Activated naive CD8-positive, alpha-beta T cell (primary cell): ENCODE measurements at regions not wholly inside any gene's neighbourhood (a gene's known extent, or its start where the extent isn't known, plus 50 kb on each side); places are given as distances from the start of the nearest gene placed in this dataset.
A peak's percentile ranks its signal among the peaks of the same experiment; 100 is the strongest.

ENCODE experiments used
- H3K27ac Mint-ChIP-seq: one replicate; pipeline ENCODE4 v1.8.0; 2021; ENCODE audit warnings: mixed read lengths
- H3K27me3 Mint-ChIP-seq: one replicate; pipeline ENCODE4 v1.8.0; 2021; ENCODE audit warnings: mixed read lengths
- H3K36me3 Mint-ChIP-seq: one replicate; pipeline ENCODE4 v1.8.0; 2021; ENCODE audit warnings: mixed read lengths
- H3K4me1 Mint-ChIP-seq: one replicate; pipeline ENCODE4 v1.8.0; 2021; ENCODE audit warnings: low read depth, mixed read lengths
- H3K4me3 Mint-ChIP-seq: one replicate; pipeline ENCODE4 v1.8.0; 2021; ENCODE audit warnings: mild to moderate bottlenecking, mixed read lengths
- H3K9me3 Mint-ChIP-seq: one replicate; pipeline ENCODE4 v1.8.0; 2021; ENCODE audit warnings: low read depth, mixed read lengths

DNA sequence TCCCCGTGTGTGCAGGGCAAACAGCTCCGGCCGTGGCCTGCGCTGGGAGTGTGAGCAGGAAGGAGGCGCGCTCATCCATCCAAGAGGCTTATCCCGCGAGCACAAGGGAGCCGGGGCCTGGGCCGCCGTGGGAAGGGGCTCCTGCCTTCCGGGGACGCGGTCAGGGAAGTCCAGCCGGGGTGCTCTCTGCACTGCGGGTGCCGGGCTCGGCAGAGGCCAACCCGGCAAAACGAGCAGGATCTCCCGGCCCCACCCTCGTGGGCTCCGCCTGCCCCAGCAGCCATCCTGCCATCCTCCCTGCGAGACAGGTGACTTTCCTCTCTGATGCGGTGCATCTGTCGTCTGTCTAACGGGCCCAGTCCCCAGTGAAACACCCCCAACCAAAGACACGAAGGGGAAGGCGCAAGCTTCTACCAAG is 244.2 kb downstream of the AUH start:
- peaks cover 5% of the 10 kb centered on the region for H3K27me3 Mint-ChIP-seq
- peaks cover 2% of the 10 kb centered on the region for H3K36me3 Mint-ChIP-seq
- H3K4me3 Mint-ChIP-seq, result no peak overlapping the region
- H3K9me3 Mint-ChIP-seq, result no peaks in the 10 kb centered on the region
- H3K27ac Mint-ChIP-seq, result no peak overlapping the region
- H3K4me1 Mint-ChIP-seq, result no peaks in the 10 kb centered on the region

DNA sequence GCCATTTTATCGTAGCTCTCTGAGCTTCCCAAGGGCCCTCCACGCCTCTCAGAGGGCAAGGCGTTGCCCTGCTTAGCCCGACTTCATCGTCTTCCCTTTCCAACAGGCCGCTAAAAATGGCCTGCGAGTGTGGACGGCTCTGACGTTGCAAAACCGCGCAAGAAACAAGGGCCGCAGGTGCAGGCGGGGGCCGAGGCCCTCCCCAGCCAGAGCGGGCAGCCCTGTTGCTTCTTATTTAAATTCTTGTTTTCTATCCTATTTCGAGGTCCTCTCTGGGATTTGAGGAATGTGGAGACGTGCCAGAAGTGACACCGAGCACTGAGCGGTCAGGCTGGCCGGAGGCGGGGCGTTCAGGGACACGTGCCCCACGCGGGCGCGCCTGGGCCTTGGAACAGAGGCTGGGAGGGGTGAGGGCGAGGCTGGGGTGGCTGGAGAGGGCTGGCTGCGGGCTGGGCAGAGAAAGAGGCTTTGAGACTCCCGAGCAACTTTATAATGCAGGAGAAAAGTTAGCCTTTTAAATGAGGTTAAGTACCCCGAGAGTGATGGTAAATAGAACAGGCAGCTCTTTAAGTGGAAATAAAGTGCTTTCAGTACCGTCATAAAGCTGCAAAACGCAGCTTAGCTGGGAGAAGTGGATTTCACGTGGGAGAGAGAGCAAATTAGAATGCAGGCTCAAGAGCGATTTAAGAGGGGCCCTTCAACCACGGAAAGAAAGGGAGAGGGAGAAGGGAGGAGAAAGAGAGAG is 243.6 kb downstream of the AUH start:
- Mint-ChIP-seq H3K9me3 (no peaks in the 10 kb centered on the region), H3K27ac (no peak overlapping the region), H3K36me3 (peaks cover 2% of the 10 kb centered on the region), H3K27me3 (peaks cover 5% of the 10 kb centered on the region), H3K4me3 (no peak overlapping the region), H3K4me1 (no peaks in the 10 kb centered on the region)

DNA sequence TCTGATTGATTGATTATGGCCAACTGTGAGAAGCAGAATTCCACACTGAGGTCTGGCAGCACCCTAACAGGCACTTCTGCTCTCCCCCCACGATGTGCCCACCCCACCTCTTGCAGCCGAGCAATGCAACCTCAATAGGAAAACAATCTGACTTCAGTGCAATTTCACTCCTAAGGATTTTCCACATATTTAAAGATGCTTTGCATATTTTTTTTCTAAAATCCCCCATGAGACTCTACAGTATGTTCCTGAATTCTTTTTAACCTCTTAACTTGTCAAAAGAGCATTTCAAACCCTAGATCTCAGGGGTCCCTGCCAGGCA is 243.1 kb downstream of the AUH start:
- Mint-ChIP-seq H3K9me3 (no peaks in the 10 kb centered on the region), H3K4me3 (no peak overlapping the region), H3K27ac (no peak overlapping the region), H3K36me3 (peaks cover 2% of the 10 kb centered on the region), H3K27me3 (peaks cover 3% of the 10 kb centered on the region), H3K4me1 (no peaks in the 10 kb centered on the region)

DNA sequence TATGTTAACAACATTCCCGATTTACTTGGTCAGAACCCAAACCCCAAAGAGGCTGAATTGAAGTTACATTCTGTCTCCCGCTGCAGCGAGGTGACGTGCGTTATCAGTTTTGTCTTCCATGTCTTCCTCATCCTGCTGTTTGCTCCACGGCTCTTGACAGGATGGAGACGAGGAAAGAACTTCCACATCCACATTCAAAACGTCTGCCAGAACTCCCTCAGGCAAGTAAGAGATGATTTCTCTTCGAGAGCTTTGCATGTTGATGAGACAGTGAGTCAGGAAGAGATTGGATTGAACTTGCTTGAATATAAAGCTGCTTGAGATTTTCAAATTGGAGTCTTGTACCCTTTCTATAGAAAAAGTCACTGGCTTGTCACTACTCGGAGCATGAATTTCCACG is 242.6 kb downstream of the AUH start:
- peaks cover 2% of the 10 kb centered on the region for H3K36me3 Mint-ChIP-seq
- no peaks in the 10 kb centered on the region for H3K4me1 Mint-ChIP-seq

DNA sequence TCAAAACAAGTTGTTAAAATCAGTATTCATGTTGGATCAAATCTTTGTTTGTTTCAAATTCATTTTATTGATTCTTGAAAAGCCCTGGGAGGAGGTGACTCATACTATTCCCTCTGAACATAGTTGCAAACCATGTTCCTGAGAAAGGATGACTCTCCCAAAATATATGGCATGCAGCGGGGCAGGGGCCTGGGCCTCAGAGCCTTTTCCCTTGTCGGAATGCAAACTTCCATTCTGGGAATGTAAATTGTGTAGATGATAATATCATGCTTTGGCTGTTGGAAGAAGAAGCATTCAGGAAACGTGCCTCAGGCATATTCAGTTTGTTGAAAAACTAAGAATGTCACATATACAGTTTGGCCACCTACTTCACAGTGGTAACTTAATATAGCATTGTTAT is 242.0 kb downstream of the AUH start:
- Mint-ChIP-seq H3K27me3 (peaks cover 3% of the 10 kb centered on the region), H3K9me3 (no peaks in the 10 kb centered on the region), H3K36me3 (peaks cover 2% of the 10 kb centered on the region), H3K4me1 (no peaks in the 10 kb centered on the region), H3K27ac (no peak overlapping the region), H3K4me3 (no peak overlapping the region)

More for the DNA sequence above, 242.6 kb downstream of the AUH start:
- Mint-ChIP-seq H3K4me3 (no peak overlapping the region), H3K27ac (no peak overlapping the region), H3K9me3 (no peaks in the 10 kb centered on the region), H3K27me3 (peaks cover 3% of the 10 kb centered on the region)

DNA sequence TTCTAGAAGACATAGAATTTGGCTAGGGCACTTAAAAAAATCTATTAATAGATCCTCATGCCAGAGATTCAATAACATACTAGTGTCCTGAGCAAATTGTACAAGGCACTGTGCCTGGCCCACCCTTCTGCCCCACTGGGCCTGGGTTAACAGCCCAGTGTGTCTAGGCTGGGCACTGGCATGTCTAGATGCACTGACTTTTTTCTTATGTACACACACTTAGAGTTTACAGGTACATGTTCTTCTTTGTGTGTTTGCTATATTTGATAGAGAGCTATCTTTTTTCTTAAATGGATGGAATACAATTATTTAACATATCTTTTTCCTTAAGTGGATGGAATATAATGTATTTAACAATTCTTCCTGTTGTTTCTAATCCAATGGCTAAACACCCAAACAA is 241.5 kb downstream of the AUH start:
- Mint-ChIP-seq H3K27me3 (peaks cover 3% of the 10 kb centered on the region), H3K4me1 (no peaks in the 10 kb centered on the region), H3K9me3 (no peaks in the 10 kb centered on the region), H3K36me3 (peaks cover 2% of the 10 kb centered on the region), H3K27ac (no peak overlapping the region), H3K4me3 (no peak overlapping the region)

DNA sequence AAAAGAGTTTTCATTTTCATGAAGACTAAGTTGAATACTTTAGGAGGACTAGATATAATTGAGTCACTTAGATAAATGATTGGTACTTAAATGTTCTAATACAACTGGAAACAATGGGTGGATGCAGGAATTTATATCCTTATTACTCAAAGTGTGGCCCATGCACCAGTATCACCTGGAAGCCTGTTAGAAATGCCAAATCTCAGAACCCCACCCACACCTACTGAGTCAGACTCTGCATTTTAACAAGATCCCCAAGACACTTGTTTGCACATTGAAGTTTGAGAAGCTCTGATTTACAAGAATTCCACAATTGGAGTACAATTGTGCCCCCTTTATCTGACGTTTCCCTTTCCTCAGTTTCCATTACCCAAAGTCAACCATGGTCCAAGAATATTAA is 239.0 kb downstream of the AUH start:
- Mint-ChIP-seq H3K27ac (no peak overlapping the region), H3K4me1 (no peaks in the 10 kb centered on the region), H3K9me3 (peaks cover 4% of the 10 kb centered on the region), H3K27me3 (peaks cover 2% of the 10 kb centered on the region), H3K4me3 (no peak overlapping the region), H3K36me3 (peaks cover 4% of the 10 kb centered on the region)

DNA sequence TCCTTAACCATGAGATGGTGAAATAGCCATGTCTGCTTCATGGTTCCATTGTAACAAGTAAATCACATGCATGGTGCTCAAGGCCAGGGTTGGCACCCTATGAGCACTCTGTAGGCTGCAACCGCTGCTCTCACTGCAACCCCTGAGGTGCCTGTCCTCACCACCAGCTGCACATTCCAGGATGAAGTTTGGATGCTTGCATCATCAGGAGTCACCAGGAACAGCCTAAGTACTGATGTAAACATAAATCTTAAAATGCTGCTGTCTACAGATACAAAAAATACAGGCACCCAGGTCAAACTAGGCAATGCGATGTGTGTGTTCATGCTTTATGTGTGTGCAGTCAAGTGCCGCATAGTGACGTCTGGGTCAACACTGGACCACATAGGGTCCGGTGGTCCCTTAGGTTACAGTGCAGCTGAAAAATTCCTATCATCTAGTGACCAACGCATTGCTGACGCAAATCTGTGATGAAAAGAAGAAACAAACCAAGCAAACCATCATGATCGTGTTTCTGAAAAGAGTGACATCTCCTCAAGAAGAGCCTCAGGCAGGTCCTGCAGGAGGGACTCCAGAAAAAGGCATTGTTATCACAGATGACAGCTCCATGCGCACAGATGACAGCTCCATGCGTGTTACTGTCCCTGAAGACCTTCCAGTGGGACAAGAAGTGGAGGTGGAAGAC is 234.8 kb downstream of the AUH start:
- Mint-ChIP-seq H3K9me3 (peaks cover 4% of the 10 kb centered on the region), H3K27ac (no peak overlapping the region), H3K27me3 (no peaks in the 10 kb centered on the region), H3K4me1 (peaks cover 16% of the 10 kb centered on the region), H3K36me3 (peaks cover 5% of the 10 kb centered on the region), H3K4me3 (no peak overlapping the region)

DNA sequence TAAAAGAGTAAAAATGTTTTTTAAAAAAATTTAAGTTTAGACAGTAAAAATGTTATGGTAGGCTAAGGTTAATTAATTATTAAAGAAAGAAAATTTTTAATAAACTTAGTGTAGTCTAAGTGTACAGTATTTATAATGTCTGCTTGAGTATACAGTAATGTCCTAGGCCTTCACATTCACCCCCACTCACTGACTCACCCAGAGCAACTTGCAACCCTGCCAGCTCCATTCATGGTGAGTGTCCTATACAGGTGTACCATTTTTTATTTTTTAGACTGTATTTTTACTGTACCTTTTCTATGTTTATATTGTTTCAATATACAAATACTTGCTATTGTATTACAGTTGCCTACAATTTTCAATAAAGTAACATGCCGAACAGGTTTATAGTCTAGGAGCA is 234.1 kb downstream of the AUH start:
- H3K27me3 Mint-ChIP-seq, result no peaks in the 10 kb centered on the region
- no peak overlapping the region for H3K4me3 Mint-ChIP-seq
- peaks cover 19% of the 10 kb centered on the region for H3K4me1 Mint-ChIP-seq
- H3K27ac Mint-ChIP-seq, result no peak overlapping the region
- H3K9me3 Mint-ChIP-seq, result peaks cover 4% of the 10 kb centered on the region
- H3K36me3 Mint-ChIP-seq, result peaks cover 5% of the 10 kb centered on the region

DNA sequence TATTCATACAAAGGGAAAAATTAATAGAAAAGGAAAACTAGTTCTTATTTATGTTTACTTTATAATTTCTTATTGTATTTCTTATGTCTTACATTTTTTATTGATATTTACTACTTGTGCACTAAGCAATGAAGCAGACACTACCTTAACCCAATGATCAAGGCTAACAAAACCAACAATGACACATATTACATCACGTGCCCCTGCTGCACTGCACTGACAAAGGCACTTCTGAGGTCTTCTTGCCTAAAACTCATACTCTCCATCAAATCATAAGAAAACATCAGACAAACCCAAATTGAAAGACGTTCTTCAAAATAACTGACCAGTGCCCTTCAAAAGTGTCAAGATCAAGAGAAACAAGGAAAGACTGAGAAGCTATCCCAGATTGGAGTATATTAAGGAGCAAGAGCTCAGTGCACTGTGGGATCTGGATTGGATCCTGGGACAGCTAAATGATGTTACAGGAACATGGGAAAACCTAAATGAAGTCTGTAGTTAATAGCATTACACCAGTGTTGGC is 230.9 kb downstream of the AUH start:
- Mint-ChIP-seq H3K36me3 (peaks cover 2% of the 10 kb centered on the region), H3K4me1 (peaks cover 19% of the 10 kb centered on the region), H3K27me3 (no peaks in the 10 kb centered on the region), H3K27ac (peak overlapping the region; percentile 92), H3K4me3 (peak overlapping the region; percentile 1), H3K9me3 (no peaks in the 10 kb centered on the region)

DNA sequence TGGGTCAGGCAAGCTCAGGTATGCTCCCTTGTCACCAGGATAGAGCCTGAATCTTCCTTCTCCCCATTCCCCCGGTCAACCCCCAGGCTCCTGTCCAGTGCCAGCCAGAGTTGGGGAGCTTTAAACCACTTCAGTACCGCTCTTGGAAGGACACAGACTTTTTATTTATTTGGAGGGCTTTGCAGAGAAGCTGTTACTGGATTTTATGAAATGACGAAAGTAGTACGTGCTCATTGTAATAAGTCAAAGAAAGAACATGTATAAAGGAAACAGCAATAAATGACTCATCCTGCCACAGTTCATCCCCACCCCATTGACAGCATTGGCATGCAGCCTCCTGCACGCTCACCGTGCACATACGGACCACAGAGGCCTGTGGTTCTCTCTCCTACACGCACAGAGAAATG is 230.3 kb downstream of the AUH start:
- Mint-ChIP-seq H3K9me3 (no peaks in the 10 kb centered on the region), H3K4me3 (no peak overlapping the region), H3K4me1 (peaks cover 19% of the 10 kb centered on the region), H3K27me3 (no peaks in the 10 kb centered on the region), H3K36me3 (peaks cover 2% of the 10 kb centered on the region), H3K27ac (peak overlapping the region; percentile 92)

DNA sequence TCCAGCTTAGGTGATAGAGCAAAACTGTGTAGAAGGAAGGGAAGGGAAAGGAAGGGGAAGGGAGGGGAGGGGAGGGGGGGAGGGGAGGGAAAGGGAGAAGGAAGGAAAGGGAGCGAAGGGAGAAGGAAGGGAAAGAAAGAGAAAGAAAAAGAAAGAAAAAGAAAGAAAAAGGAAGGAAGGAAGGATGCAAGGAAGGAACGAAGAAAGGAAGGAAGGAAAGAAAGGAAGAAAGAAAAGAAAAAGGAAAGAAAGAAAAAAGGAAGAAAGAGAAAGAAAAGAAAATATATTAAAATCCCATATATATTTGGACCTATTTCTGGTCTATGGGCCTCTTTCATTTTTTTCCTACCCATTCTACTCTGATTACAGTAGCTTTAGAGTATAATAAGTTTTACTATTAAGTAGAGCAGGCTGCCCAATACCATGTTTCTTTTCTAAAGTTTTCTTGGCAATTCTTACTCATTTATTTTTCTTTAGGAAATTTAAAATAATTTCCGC is 229.1 kb downstream of the AUH start:
- H3K27ac Mint-ChIP-seq, result peak overlapping the region; percentile 92
- H3K4me3 Mint-ChIP-seq, result no peak overlapping the region
- H3K27me3 Mint-ChIP-seq, result no peaks in the 10 kb centered on the region
- H3K36me3 Mint-ChIP-seq, result peaks cover 2% of the 10 kb centered on the region
- no peaks in the 10 kb centered on the region for H3K9me3 Mint-ChIP-seq
- H3K4me1 Mint-ChIP-seq, result peaks cover 19% of the 10 kb centered on the region

DNA sequence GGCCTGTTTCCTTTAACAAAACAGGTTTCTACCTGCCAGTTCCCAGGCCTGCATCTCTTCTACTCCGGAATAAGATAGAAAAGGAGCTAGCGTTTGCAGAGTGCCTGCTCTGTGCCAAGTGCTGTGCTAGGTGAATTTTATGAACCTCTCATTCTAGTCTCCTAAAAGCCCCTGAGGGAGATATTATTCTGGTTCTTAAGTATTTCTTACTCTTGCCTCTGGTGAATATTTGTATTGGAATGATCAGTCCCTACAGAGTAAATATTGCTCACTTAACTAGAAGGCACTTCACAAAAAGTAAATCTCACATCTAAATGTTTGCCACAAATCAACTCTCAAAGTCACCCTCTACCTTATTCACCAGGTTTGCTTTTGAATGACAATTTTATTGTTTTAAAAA is 227.1 kb downstream of the AUH start:
- H3K9me3 Mint-ChIP-seq, result no peaks in the 10 kb centered on the region
- peak overlapping the region; percentile 61 for H3K27ac Mint-ChIP-seq
- H3K27me3 Mint-ChIP-seq, result no peaks in the 10 kb centered on the region
- no peak overlapping the region for H3K4me3 Mint-ChIP-seq
- peaks cover 19% of the 10 kb centered on the region for H3K4me1 Mint-ChIP-seq
- peaks cover 2% of the 10 kb centered on the region for H3K36me3 Mint-ChIP-seq

DNA sequence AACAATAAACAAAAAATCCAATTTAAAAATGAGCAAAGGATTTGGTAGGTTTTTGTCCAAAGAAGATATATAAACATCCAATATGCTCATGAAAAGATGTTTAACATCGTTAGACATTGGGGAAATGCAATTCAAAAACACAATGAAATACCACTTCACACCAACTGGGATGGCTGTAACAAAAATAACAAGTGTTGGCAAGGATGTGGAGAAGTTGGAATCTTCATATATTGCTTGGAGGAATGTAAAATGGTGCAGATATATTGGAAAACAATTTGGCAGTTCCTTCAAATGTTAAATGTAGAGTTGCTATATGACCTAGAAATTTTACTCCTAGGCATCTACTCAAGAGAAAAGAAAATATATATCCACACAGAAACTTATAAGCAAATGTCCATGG is 224.3 kb downstream of the AUH start:
- no peaks in the 10 kb centered on the region for H3K9me3 Mint-ChIP-seq
- H3K27me3 Mint-ChIP-seq, result no peaks in the 10 kb centered on the region
- no peaks in the 10 kb centered on the region for H3K4me1 Mint-ChIP-seq
- H3K27ac Mint-ChIP-seq, result no peak overlapping the region
- no peaks in the 10 kb centered on the region for H3K36me3 Mint-ChIP-seq
- H3K4me3 Mint-ChIP-seq, result no peak overlapping the region

DNA sequence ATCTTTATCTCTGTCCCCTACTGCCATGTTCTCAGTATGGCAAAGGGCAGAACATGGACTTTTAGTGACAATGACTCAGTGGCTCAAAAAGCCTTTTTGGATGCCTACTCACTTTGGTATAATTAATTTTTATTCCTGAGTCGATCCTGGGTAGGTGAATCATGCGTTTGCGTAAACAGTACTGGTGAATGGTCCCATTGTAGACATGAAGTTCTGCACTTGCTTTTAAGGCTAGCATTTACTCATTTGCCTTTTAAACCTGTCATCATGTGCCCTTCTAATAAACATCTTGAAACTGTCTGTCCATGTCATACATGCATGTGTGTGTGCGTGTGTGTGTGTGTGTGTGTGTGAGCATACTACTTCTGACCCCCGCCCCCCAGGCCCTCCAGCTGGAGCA is 223.0 kb downstream of the AUH start:
- Mint-ChIP-seq H3K9me3 (no peaks in the 10 kb centered on the region), H3K36me3 (no peaks in the 10 kb centered on the region), H3K4me1 (no peaks in the 10 kb centered on the region), H3K27me3 (no peaks in the 10 kb centered on the region), H3K4me3 (no peak overlapping the region), H3K27ac (no peak overlapping the region)
